ENCODE measurements at regions not wholly inside any gene's neighbourhood (a gene's known extent, or its start where the extent isn't known, plus 50 kb on each side); places are given as distances from the start of the nearest gene placed in this dataset.

DNA sequence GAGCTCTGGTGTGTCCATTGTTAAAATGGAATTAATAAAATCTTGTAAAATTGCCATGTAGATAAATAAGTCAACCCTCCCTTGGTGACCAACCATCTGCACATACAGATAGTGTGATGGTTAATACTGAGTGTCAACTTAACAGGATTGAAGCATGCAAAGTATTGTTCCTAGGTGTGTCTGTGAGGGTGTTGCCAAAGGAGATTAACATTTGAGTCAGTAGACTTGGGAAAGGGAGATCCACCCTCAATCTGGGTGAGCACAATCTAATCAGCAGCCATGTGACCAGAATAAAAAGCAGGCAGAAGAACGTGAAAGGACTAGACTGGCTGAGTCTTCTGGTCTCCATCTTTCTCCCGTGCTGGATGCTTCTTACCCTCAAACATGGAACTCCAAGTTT, 174.8 kb downstream of the LTN1 start:
- Histone ChIP-seq H3K4me3 (no peak overlapping the region), H3K27ac (no peak overlapping the region), H3K9me3 (no peaks in the 10 kb centered on the region), H3K27me3 (ENCODE audit: insufficient read depth in 3 of 3, low read length in 2 of 3) (no peaks in the 10 kb centered on the region), H3K4me1 (no peaks in the 10 kb centered on the region), H3K36me3 (ENCODE audit: insufficient read depth in 1 of 2, low read depth in 1 of 2) (no peaks in the 10 kb centered on the region)
- intact Hi-C loops (cut with DNase I), result no loop called here
- 84 to 89% (median 86%) methylated on average over 2 of the region's 2 CpGs for WGBS, 3 donors
- DNase-seq (no peak), ATAC-seq (no peak)
- TF ChIP-seq, protein P1, sequence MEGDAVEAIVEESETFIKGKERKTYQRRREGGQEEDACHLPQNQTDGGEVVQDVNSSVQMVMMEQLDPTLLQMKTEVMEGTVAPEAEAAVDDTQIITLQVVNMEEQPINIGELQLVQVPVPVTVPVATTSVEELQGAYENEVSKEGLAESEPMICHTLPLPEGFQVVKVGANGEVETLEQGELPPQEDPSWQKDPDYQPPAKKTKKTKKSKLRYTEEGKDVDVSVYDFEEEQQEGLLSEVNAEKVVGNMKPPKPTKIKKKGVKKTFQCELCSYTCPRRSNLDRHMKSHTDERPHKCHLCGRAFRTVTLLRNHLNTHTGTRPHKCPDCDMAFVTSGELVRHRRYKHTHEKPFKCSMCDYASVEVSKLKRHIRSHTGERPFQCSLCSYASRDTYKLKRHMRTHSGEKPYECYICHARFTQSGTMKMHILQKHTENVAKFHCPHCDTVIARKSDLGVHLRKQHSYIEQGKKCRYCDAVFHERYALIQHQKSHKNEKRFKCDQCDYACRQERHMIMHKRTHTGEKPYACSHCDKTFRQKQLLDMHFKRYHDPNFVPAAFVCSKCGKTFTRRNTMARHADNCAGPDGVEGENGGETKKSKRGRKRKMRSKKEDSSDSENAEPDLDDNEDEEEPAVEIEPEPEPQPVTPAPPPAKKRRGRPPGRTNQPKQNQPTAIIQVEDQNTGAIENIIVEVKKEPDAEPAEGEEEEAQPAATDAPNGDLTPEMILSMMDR (IDR thresholded peaks at IDR 0.05), result no peak

DNA sequence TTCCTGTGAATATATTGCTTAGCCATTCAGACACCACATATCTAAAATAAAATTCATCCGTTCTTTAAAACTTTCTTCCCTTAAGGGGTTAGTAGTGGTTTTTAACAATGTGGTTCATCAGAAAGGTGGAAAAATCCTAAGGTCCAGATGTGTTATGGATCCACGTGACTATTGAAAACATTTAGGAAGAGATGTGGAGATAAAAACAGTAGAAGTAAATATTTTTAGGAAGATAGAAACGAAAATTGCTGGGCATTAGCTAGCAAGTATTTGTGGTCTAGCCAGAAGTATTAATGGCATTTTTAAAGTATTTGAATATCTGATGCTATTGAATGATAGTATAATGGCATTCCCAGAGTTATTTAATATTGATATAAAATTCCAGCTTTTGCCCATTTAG, 180.8 kb downstream of the LTN1 start:
- no peaks in the 10 kb centered on the region for H3K9me3 ChIP-seq
- no peaks in the 10 kb centered on the region for H3K4me1 ChIP-seq
- DNase-seq (no peak), ATAC-seq (no peak)
- no peaks in the 10 kb centered on the region for H3K27me3 ChIP-seq (ENCODE audit: insufficient read depth in 3 of 3, low read length in 2 of 3)
- intact Hi-C loops (cut with DNase I), result no loop called here
- 84 to 85% (median 85%) methylated on average over 3 of the region's 3 CpGs for WGBS, 3 donors
- H3K36me3 ChIP-seq (ENCODE audit: insufficient read depth in 1 of 2, low read depth in 1 of 2), result no peaks in the 10 kb centered on the region
- TF ChIP-seq, protein P1 (IDR thresholded peaks at IDR 0.05), result no peak
- no peak overlapping the region for H3K4me3 ChIP-seq
- H3K27ac ChIP-seq, result no peak overlapping the region

- Histone ChIP-seq H3K36me3 (ENCODE audit: insufficient read depth in 1 of 2, low read depth in 1 of 2) (no peaks in the 10 kb centered on the region), H3K9me3 (no peaks in the 10 kb centered on the region)
- intact Hi-C loops (cut with DNase I), result no loop called here
These were observed 181.7 kb downstream of the LTN1 start for GRCh38 chr21:28810826-28811524.

DNA sequence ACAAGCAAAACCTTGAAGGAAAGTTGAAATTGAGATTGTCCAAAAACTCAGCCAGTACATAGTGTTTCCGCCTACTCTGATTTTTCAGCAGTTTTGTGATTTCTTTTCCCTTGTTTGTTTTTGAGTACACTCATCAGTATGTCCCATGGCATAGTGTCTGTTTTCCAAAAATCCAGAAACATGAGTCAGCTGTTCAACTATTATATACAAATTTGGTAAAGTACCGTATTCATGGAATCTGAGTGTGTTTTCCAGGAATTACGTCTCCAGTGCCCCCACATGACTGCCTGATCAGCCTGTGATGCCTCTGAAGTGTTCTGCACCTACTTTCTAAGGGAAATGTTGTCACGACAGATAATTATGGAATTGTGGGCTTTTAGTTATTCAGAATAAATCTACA, 186.8 kb downstream of the LTN1 start:
- intact Hi-C loops (cut with DNase I), result no loop called here
- H3K9me3 ChIP-seq, result no peaks in the 10 kb centered on the region
- TF ChIP-seq, protein P1 (IDR thresholded peaks at IDR 0.05), result no peak
- no peak overlapping the region for H3K27ac ChIP-seq
- no peaks in the 10 kb centered on the region for H3K4me1 ChIP-seq
- DNase-seq (no peak), ATAC-seq (no peak)
- no peak overlapping the region for H3K4me3 ChIP-seq
- WGBS, 3 donors, result 67 to 90% (median 73%) methylated on average over 4 of the region's 4 CpGs
- no peaks in the 10 kb centered on the region for H3K27me3 ChIP-seq (ENCODE audit: insufficient read depth in 3 of 3, low read length in 2 of 3)
- no peaks in the 10 kb centered on the region for H3K36me3 ChIP-seq (ENCODE audit: insufficient read depth in 1 of 2, low read depth in 1 of 2)

More at GRCh38 chr21:28810826-28811524, 181.7 kb downstream of the LTN1 start:
- 80 to 87% (median 84%) methylated on average over 3 of the region's 3 CpGs for WGBS, 3 donors
- no peak overlapping the region for H3K4me3 ChIP-seq
- no peak overlapping the region for H3K27ac ChIP-seq
- H3K4me1 ChIP-seq, result no peaks in the 10 kb centered on the region
- no peaks in the 10 kb centered on the region for H3K27me3 ChIP-seq (ENCODE audit: insufficient read depth in 3 of 3, low read length in 2 of 3)
- TF ChIP-seq, protein P1 (IDR thresholded peaks at IDR 0.05), result no peak
- ATAC-seq (no peak), DNase-seq (no peak)

Data from psoas muscle (tissue), 7 donors.